Left lobe of liver (tissue), 2 donors: ENCODE measurements at regions not wholly inside any gene's neighbourhood (a gene's known extent, or its start where the extent isn't known, plus 50 kb on each side); places are given as distances from the start of the nearest gene placed in this dataset.

Source experiments
- ATAC-seq: fragments of 200-7000 bp; cut with Tn5 transposase; one replicate; pipeline ENCODE4 v1.9.1; 2020; ENCODE audit warnings: mild to moderate bottlenecking, moderate library complexity
- DNase-seq: peaks from one replicate; pipeline ENCODE4 v3.0.0-alpha.2; 2020; ENCODE audit warnings: low spot score
- donor health status: DM: no; HTN: no; CAD: no; lungs with moderate emphysema.
- donor health status: DM: no; HTN: yes; CAD: no.

GRCh38 chr22:49266561-49267519 lies 560.8 kb downstream of the BRD1 start:
- DNase-seq, result no peak
- ATAC-seq, result no peak

GRCh38 chr22:49264696-49265095 lies 563.0 kb downstream of the BRD1 start:
- no peak for ATAC-seq

GRCh38 chr22:49263101-49263500 lies 564.6 kb downstream of the BRD1 start:
- DNase-seq, result no peak
- ATAC-seq, result no peak

More at GRCh38 chr22:49264696-49265095, 563.0 kb downstream of the BRD1 start:
- no peak for DNase-seq

GRCh38 chr22:49262167-49262566 lies 565.5 kb downstream of the BRD1 start:
- DNase-seq, result no peak
- no peak for ATAC-seq

GRCh38 chr22:49261616-49262015 lies 566.1 kb downstream of the BRD1 start:
- DNase-seq, result no peak
- no peak for ATAC-seq

- ATAC-seq (no peak), DNase-seq (no peak)
Measured at GRCh38 chr22:49260681-49261580, 566.7 kb downstream of the BRD1 start.

- DNase-seq, result no peak
- ATAC-seq, result no peak
Measured at GRCh38 chr22:49259839-49260615, 567.6 kb downstream of the BRD1 start.

- peak; percentile 23 for DNase-seq
- ATAC-seq, result no peak
Measured at GRCh38 chr22:49258107-49259010, 569.3 kb downstream of the BRD1 start.

GRCh38 chr22:49257551-49257961 lies 570.1 kb downstream of the BRD1 start:
- DNase-seq, result peak; percentile 23
- ATAC-seq, result no peak

- DNase-seq (peak; percentile 26), ATAC-seq (no peak)
Measured at GRCh38 chr22:49255741-49256318, 571.8 kb downstream of the BRD1 start.

- DNase-seq, result peak; percentile 24
- no peak for ATAC-seq
Measured at GRCh38 chr22:49255154-49255553, 572.5 kb downstream of the BRD1 start.

GRCh38 chr22:49253656-49254055 lies 574.0 kb downstream of the BRD1 start:
- no peak for ATAC-seq
- no peak for DNase-seq

- ATAC-seq (no peak), DNase-seq (peak; percentile 26)
Measured at GRCh38 chr22:49251371-49251770, 576.3 kb downstream of the BRD1 start.

- ATAC-seq (no peak), DNase-seq (peak; percentile 16)
Measured at GRCh38 chr22:49247194-49247924, 580.3 kb downstream of the BRD1 start.

GRCh38 chr22:49244466-49245420 lies 582.9 kb downstream of the BRD1 start:
- ATAC-seq (no peak), DNase-seq (peak; percentile 36)

- peak; percentile 29 for DNase-seq
- no peak for ATAC-seq
Measured at GRCh38 chr22:49243965-49244364, 583.7 kb downstream of the BRD1 start.

GRCh38 chr22:49243335-49243734 lies 584.3 kb downstream of the BRD1 start:
- peak; percentile 11 for DNase-seq
- ATAC-seq, result no peak
